HG03280 (cell line): ENCODE measurements at regions not wholly inside any gene's neighbourhood (a gene's known extent, or its start where the extent isn't known, plus 50 kb on each side); places are given as distances from the start of the nearest gene placed in this dataset.
"Not testable (repeated sequence)": the region's sequence is repeated elsewhere in the genome, so short reads cannot be mapped to it uniquely, and the experiment has no call there.

Experiments
- ATAC-seq: cut with Tn5 transposase; IDR thresholded peaks from one replicate; pipeline ENCODE4 v1.9.1; 2021; ENCODE audit warnings: mild to moderate bottlenecking, moderate library complexity; ENCODE audit not compliant: unreplicated experiment

DNA sequence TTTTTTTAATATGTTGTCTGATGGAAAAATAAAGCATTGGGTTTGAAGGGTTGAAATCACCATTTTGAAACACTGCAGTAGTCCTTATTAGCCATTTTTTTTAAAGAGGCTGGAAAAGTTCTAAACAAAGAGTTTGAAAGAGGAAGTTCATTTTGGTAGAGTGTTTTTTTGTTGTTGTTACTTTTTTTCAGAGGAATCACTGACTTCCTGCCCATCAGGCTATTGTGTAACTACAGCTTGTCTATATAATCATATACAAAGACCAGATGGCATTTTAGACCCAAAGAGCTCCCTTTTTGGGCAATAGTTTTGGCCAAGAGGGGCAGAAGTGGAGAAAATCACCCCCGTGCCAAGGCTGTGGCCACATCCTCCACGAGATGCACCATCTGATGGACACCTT is 818.5 kb upstream of the AMELY start:
- ATAC-seq = no peak

DNA sequence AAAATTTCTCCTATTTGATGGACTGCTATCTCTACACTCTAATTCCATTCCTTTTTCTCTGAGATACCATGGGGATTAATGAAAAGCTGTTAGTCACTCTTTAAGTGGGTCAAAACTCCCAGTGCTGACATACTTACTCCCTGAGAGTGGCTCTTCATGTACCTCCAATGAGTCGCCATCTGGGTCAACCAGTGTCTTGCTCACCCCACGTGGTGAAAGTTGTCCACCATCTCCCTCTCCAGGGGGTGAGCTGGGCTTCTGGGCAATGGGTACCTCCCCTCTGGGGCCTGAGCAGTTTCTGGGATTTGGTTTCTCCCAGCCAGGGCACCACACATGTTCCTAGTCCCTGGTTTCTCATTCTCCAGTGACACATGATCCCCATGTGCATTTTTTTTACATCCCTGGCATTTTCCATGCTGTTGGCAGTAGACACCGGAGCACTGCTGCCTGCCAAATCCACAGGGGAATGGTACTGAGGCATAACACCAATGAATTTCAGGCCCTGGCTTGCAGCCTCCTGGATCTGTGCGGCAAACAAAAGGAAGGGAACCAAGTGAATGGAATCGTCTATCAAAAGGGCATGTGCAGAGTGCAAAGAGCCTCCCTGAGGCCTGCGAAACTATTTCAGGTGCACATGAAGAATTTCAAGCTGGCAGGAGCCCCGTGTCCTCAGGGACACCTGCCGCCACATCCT is 817.9 kb upstream of the AMELY start:
- no peak for ATAC-seq

DNA sequence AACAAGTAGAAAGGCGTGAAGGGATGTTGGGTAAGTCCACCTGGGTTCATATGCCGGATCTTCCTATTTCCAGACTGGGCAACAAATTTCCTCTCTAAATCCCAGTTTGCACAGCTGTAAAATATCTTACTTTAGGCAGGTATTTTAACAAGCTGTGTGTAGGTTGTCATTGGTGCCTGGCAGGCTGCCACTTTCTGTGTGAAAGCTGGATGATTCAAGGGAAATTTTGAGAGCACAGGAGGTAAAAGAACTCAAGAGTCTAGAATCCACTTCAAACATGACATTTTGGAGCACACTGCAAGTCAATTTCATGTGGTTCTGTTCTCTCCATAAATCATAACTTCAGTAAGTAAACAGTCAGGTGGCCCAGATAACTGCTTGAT is 817.4 kb upstream of the AMELY start:
- ATAC-seq = no peak

DNA sequence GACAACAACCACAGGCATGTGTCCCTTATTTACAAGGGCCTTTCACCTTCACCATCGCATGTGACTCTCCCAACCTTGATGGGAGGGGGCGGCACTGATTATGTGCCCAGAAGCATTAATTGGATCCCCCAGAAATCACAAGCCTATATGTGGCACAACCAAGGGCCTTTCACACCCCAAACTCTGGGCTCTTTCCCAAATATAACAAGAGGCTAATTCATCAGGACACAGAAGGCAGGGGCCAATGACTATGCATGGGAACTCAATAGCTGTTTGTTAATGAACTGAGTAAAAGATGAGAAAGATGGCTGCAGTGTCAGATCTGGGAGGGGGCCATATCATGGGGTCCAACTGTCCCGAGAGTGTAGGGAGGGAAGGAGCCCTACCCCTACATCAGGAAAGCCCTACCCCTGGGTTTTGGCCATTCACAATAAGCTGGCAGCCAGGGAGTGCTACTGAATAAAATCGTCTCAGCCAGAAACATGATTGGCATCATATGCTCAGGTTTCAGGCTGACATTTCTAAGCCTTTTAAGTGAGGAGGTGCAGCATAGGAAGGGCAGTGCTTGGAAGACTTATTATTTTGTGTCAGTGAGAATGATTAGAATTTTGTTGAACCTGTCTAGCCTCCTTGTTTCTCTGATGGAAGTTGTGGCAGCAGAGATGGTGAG is 814.4 kb upstream of the AMELY start:
- no peak for ATAC-seq

DNA sequence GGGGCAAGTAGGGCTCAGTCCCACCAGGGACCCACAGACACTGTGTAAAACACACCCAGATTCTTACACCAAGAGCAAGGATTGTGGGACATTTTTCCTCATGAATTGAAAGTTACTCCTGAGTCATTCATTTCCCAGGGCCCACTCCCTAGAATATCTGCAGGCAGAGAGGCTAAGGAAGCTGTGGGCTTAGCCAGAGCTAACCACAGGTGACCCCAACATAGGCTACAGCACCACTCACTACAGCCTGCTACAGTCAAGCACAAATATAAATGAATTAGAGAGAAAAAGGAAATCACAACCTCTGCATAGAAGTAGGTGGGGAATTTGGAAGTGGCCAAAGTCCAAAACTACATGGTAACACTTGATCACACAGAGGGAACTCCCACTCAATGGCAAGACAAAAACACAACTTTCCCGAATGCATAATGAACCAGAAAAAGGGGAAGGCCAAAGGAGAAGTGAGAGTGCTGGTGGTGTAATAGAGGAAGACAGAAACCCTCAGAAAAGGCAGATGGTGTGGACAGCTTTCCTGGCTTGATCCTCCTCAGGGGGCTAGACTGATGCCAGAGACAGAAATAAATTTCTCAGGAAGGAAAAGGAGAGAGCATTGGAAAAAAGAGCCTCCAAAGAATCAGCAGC is 812.6 kb upstream of the AMELY start:
- ATAC-seq = peak; percentile 74

DNA sequence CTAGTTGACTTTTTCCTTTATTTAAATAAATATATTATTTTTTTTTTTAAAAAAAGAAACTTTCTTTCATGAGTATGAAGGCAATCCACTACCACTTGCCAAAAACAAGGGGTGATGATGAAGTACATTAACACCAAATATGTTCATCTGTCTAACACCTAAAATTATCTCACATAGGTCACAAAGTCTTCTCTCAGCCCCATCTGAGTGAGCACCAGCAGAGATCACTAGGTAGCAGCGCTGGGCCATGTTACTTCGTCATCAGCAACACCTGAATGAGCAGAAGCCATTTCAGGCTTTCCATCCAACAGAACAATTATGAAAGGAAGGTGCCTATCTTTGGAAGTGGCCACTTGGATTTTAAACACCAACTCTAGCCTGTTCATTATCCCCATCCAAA is 811.6 kb upstream of the AMELY start:
- ATAC-seq = no peak

DNA sequence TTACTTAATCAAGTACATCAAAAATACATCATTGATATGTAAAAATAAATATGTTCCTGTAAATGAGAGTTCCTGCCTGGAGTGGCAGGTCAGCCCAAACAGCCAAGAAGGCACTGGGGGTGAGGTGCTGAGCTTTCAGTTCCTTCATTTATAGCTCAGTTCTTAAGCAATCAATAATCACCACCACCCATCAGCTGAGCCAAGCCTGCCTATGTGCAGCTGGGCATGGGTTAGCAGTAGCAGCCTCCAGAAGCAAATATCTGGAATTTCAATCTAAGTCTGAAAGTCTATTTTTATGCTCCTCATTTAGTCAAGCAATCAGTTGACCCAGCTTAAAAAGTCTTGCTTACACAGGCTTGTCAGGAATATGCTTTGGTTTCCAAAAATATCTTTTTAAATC is 811.0 kb upstream of the AMELY start:
- no peak for ATAC-seq

DNA sequence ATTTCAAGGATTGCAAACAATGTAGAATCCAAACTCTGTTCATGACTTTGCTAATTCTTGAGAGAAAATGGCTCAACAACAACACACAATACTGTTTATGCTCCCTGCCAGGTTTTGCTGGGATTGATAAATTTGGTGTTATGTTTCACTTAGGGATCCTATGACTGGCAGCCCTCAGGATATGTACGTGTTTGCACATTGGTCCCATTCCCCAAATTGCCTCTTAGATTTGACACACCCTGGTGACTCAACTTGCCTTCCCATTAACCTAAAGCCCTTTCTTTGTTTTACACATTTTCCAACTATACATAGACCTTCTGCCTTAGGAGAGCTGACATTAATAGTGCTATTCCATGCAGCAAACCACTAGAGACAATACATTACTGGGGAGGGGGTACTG is 809.4 kb upstream of the AMELY start:
- ATAC-seq = no peak

DNA sequence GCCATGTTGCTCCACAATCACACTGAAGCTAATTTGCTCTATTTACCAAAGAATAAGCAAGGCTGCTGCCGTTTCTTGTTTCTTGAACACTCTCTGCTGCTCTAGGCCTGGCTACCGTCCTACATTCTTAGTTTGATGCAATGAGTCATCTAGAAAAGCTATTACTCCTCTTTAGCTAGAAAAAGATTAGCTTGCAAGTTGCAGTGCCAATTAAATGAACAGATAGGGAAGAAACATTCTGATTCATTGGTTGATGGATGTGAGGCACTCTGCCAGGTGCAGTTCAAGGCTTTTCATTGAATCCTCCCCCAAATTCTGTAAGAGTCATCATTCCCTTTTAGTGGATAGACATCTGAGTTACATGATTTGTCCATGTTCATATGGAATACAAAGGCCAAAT is 807.7 kb upstream of the AMELY start:
- ATAC-seq = no peak

DNA sequence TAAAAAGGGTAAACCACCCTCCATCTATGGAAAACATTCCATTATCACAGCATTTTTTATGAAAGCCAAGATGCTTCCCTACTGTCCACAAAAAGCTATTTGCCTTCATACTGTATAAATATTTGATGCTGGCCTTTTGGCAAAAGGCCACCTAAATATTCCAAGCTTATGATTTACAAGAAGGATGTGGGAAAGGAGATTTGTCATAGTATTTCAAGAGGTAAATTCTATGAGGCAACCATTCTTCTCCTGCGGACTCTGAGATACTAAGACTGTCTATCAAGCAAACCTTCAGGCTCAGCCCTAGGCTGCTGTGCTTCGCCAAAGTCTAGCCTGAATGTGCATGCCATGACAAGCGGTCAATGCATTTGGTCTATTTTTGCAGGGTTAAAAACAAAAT is 807.1 kb upstream of the AMELY start:
- no peak for ATAC-seq

DNA sequence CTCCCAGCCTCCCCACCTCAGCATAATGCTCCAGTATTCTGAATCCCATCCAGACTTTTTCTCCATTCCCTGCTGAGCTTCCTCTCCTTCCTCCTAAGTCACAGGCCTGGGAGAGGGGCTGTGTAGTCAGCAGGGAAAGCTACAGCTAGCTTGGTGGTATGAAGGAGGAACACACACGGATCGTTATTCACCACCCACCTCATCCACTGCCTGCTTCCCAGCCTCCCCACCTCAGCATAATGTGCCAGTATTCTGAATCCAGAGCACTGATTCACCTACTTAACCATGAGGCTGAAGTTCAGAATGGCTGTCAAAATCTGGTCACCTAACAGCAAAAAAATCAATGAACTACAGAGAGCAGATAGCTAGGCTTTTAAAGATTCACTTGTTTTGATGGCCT is 806.6 kb upstream of the AMELY start:
- ATAC-seq = no peak

DNA sequence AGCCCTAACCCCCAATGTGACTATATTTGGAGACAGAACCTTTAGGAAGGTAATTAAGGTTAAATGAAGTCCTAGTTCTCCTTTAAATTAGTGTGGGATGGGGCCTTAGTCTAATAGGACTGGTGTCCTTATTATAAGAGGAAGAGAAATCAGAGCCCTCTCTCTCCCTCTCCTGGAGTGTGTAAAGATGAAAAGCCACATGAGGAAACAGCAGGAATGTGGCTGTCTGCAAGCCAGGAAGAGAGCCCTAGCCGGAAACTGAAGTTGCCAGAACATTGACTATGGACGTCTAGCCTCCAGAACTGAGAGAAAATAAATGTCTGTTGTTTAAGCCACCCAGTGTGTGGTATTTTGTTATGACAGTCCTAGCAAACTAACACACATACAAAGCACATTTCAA is 802.9 kb upstream of the AMELY start:
- no peak for ATAC-seq

DNA sequence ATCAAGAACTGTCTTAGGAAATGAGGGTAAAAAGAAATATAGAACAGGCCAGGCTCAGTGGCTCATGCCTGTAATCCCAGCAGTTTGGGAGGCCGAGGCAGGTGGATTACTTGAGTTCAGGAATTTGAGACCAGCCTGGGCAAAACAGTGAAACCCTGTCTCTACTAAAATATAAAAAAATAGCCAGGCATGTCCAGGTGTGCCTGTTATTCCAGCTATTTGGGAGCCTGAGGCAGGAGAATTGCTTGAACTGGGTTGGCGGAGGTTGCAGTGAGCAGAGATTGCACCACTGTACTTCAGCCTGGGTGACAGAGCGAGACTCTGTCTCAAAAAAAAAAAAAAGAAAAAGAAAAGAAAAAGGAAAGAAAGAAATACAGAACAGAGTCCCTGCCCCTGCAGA is 802.2 kb upstream of the AMELY start:
- not testable (repeated sequence) for ATAC-seq

DNA sequence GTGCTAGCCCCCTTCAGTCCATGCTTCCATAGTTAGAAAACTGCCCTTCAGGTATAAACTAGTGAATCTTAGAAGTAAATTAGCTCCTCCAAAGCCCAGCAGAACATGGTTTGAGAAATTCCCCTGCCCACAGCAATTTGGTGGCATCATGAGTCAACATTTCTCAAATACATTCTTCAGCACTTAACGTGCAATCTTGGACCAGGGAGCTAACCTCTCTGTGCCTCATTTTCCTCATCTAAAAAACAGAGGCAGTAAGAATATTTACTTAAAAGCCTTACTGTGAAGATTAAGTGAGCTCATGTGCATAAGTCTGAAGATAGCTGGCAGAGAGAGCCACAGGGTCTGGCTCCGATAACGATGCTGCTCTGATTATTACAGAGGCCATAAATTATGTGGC is 800.7 kb upstream of the AMELY start:
- ATAC-seq = no peak

DNA sequence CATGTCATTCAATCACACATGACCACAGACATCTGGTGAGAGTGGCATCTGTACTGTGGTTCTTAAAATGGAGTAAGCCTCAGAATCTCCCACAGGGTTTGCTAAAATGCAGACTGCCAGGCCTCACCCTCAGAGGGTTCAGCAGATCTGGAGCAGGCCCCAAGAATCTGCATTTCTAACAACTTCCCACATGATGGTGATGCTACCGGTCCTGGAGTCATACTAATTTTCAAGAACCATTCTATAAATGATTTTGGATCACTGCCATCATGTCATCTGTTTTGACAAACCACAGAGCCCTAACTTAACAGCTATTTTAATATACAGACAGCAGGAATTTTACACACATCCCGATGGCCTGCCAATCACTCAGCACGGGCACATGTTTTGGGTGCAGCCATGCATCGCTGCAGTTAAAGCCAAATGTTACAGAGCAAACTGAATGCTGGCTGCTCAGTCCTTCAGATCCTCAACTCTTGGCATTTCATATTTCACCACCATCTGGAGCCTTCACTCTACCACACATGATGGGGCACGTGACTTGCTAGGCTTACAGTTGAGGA is 792.1 kb upstream of the AMELY start:
- ATAC-seq = no peak

DNA sequence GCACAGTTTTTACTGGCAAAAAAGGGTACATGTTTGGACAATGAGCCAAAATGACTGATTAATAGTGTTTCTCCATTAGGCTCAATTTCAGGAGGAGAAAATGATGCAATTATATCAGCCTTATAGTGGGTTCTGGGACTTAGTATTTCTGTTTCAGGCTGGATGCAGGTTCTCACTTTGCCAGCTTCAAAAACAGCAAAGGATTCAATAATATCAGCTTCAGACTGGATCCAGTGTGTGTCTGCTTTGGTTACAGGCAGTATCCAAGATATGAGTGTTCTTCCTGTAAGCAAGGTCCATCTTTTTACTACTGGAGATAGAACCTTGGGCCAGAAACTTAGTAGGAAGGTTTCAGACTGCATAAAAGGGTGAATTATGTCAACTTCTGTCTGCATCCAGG is 790.9 kb upstream of the AMELY start:
- ATAC-seq = no peak

DNA sequence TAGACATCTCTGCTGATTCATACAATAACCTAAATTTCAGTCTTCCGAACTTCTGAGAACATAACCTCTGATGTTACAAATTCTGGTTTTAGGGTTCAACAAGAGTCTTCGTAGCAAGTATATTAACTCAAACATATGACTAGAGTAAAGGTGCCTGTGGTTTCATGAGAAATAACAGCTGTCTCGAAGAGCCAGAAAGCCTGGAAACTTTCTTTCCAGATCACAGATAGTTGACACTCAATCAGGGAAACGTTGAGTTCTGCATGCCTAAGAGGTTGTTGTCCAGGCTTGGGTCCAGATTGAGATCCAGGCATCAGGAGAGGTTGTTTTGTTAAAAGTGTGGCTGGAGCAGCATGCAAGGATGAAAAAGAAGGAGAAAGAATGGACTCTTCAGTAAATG is 790.1 kb upstream of the AMELY start:
- no peak for ATAC-seq

DNA sequence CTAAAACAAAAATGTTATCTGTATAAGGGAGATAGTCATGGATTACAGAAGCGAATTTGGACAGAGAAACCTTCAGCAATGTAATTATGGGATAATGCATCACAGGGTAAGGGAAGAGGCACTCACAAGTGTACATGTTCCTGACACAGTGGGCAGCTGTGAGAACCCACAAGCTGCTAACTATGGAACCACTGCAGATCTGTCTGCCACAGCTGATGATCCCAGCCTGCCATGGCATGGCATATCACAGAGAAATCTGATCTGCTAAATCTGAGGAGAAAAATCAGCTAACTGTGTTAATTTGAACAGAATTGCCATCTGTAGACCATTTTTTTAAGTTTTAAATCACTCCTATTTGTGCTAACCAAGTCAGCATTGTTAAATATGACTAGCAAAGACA is 786.0 kb upstream of the AMELY start:
- ATAC-seq = no peak

DNA sequence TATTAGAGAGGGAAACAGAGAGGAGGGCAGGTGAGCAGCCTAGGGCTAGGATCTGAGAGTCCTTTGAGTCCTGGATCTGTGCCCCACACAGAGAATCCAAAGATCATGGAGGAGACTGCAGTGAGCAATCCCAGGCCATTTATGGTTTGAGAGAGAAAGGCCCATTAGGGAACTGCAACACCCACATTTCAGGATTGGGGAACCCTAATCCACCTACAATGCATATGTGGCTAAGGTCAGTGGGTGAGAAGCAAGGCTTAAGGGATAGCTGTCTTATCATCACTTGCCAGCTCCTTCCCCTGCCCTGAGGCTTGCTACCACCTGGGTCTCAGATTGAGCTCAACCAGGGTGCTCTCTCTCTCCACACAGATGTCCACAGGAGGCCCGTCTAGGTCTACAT is 781.1 kb upstream of the AMELY start:
- ATAC-seq = no peak

DNA sequence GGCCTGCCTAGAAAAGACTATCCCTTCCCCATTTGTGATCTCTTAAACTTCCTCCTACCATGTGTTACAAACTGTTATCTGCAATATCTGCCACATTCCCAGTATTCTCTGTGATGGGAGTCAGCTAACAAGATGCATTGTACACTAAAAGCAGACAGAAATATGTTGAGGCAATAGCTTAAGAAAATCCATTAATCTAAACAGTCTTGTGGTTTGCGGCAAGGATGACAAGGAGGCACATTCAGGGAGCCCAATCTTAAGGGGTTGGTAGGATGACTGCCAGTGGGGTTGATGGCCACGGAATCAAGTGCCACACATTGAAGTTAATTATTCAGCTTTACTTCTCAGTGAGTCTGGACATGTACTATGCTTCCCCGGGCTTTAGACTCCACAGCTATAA is 775.5 kb upstream of the AMELY start:
- ATAC-seq = no peak

DNA sequence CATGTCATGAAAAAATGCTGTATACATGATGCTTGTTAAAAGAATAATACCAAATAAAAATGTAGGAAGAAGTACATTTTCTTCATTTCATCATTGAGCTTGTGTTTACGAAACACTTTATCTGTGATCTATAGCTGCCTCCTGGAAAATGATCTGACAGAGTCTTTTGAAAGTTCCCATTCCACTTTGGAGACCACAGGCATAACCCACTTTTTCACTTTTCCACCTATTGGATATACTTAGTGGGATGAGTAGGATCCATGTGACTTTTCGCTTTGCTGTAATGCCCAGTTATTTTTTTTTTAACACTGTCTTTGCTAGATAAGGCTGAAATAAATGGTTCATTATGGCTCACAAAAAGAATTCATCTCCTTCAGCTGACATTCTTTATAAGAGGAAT is 773.0 kb upstream of the AMELY start:
- no peak for ATAC-seq

DNA sequence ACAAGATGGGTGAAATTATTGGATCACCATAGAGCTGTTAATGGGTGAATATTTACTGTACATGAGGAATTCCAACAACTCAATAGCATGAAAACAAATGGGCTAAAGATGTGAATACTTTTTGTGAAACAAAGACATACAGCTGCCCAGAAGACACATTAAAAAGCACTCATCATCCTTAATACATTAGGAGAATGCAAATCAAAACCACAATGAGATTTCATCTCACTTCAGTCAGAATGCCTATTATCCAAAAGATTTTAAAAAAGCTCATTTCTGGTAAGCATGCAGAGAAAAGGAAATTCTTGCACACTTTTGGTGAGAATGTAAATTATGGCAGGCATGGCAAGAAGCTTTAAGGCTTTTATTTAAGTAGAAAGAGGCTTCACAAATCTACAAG is 770.8 kb upstream of the AMELY start:
- no peak for ATAC-seq
